HUES48 (cell line): ENCODE measurements at regions not wholly inside any gene's neighbourhood (a gene's known extent, or its start where the extent isn't known, plus 50 kb on each side); places are given as distances from the start of the nearest gene placed in this dataset.
A peak's percentile ranks its signal among the peaks of the same experiment; 100 is the strongest.

Experiments used
- H3K27ac ChIP-seq: one replicate; pipeline ENCODE4 v1.7.0; 2013; ENCODE audit warnings: low read depth, low read length, inconsistent platforms
- H3K27me3 ChIP-seq: 2 replicates; pipeline ENCODE4 v1.6.1; 2013; ENCODE audit warnings: mild to moderate bottlenecking, low read length; ENCODE audit not compliant: control insufficient read depth, insufficient read depth
- H3K36me3 ChIP-seq: 2 replicates; pipeline ENCODE4 v1.6.1; 2013; ENCODE audit warnings: low read length; ENCODE audit not compliant: control insufficient read depth, insufficient read depth
- H3K4me1 ChIP-seq: 2 replicates; pipeline ENCODE4 v1.6.1; 2013; ENCODE audit warnings: mild to moderate bottlenecking, low read length; ENCODE audit not compliant: control insufficient read depth, insufficient read depth
- H3K4me3 ChIP-seq: 2 replicates; pipeline ENCODE4 v1.5.1; 2013; ENCODE audit warnings: mild to moderate bottlenecking, low read depth, low read length
- H3K9ac ChIP-seq: 2 replicates; pipeline ENCODE4 v1.6.1; 2013; ENCODE audit warnings: mild to moderate bottlenecking, low read depth, low read length, moderate library complexity
- H3K9me3 ChIP-seq: 2 replicates; pipeline ENCODE4 v1.6.1; 2013; ENCODE audit warnings: low read length; ENCODE audit not compliant: control insufficient read depth, insufficient read depth

DNA sequence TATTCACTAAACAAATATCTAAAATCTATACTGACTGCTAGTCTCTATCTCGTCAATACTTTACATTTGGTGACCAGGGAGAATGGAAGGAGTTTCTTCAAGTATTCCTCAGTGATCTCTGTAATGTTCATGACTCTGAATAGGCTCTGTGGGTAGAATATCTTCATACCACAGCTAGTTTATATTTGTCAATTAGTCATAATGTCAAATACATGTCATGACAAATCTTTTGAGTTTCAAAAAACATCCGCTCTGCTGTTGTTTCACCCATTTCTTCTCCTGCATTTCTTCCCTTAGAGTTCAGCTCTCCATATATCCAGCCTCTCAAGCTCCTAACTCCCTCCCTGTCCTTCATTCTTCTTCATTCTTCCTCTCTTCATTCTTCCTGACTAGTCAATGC is 206.5 kb upstream of the FANCL start:
- H3K4me1 ChIP-seq: peaks cover 41% of the 10 kb centered on the region
- H3K36me3 ChIP-seq: no peaks in the 10 kb centered on the region
- no peak overlapping the region for H3K9ac ChIP-seq
- H3K4me3 ChIP-seq: no peak overlapping the region
- no peaks in the 10 kb centered on the region for H3K27me3 ChIP-seq
- H3K27ac ChIP-seq: no peak overlapping the region
- no peaks in the 10 kb centered on the region for H3K9me3 ChIP-seq

DNA sequence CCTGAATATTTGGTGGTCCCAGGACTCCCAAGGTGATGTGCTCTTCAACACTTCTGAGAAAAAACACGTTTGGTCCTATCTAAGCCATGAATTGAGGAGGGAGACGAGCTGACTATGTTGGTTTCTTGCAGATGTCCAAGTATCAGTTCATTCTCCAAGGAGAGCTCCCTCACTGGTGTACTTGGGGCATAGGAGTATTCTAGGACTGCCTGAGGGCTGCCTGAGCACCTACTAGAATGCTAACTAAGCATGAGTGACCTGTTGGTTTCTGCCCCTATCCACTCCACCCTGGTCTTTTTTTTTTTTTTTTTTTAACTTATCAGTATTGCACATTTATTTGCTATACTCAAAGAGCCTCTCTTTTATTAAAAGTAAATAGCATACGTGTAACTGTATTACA is 200.5 kb upstream of the FANCL start:
- no peak overlapping the region for H3K9ac ChIP-seq
- no peaks in the 10 kb centered on the region for H3K36me3 ChIP-seq
- H3K4me3 ChIP-seq: no peak overlapping the region
- peaks cover 10% of the 10 kb centered on the region for H3K4me1 ChIP-seq
- no peak overlapping the region for H3K27ac ChIP-seq
- H3K27me3 ChIP-seq: no peaks in the 10 kb centered on the region
- no peaks in the 10 kb centered on the region for H3K9me3 ChIP-seq

- H3K4me1 ChIP-seq: peaks cover 24% of the 10 kb centered on the region
- H3K9ac ChIP-seq: no peak overlapping the region
- H3K4me3 ChIP-seq: no peak overlapping the region
- no peaks in the 10 kb centered on the region for H3K36me3 ChIP-seq
- H3K9me3 ChIP-seq: no peaks in the 10 kb centered on the region
- no peaks in the 10 kb centered on the region for H3K27me3 ChIP-seq
- H3K27ac ChIP-seq: no peak overlapping the region
These were observed 195.7 kb upstream of the FANCL start for GRCh38 chr2:58436872-58437271.

- Histone ChIP-seq H3K9ac (no peak overlapping the region), H3K4me3 (no peak overlapping the region), H3K36me3 (no peaks in the 10 kb centered on the region), H3K27ac (peak overlapping the region; percentile 55), H3K9me3 (no peaks in the 10 kb centered on the region), H3K4me1 (peaks cover 26% of the 10 kb centered on the region), H3K27me3 (no peaks in the 10 kb centered on the region)
These were observed 194.1 kb upstream of the FANCL start for GRCh38 chr2:58435246-58435645.

DNA sequence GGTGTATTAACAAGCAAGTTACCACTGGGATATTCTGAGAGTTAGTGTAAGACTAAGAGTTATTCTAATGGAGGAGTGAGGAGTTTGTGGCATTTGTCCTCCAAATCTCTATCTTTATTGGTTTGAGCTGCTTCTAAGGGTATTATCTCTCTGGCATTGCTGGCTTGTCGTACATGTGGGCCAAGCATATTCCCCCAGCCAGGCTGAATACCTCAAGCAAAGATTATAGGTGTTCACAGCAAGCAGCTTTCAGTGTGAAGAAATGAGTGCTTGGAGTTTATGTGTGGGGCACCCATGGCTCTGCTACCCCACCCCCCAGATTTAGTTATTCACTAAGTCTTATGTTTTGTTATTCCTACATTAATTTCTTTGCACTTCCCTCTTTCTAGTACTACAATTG is 193.6 kb upstream of the FANCL start:
- H3K4me3 ChIP-seq: no peak overlapping the region
- H3K27me3 ChIP-seq: no peaks in the 10 kb centered on the region
- peaks cover 31% of the 10 kb centered on the region for H3K4me1 ChIP-seq
- H3K9ac ChIP-seq: no peak overlapping the region
- H3K36me3 ChIP-seq: no peaks in the 10 kb centered on the region
- peak overlapping the region; percentile 55 for H3K27ac ChIP-seq
- no peaks in the 10 kb centered on the region for H3K9me3 ChIP-seq

DNA sequence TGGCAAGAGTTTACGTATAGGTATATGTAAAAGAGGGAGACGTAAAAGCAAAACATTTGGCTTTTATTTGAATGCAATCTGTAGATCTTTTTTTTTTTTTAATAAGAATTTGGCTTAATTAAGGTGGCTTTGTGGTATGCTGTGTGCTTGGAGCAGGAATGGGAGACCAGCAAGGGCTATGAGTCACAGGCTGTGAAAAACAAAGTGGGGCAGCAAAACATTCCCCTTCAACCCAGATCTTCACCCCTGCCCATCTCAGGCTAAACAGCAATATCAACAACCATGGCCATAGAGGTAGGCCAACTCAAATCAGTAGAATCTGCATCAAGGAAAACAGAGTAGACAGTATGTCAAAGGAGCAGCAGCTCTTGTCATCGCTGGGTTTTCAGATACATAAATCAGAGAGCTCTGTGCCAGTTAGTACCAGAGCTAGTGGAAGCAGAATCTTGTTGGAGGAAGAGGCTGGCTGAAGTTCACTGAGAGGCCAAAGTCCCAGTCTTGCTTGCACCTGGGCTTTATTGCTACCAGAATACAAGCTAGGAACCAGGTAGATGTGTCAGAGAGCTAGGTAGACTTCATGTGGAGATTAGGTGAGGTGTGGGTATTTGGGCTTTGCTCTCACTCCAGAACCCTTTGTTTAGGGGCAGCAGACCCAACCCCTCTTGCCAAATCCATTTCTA is 191.5 kb upstream of the FANCL start:
- Histone ChIP-seq H3K27me3 (no peaks in the 10 kb centered on the region), H3K4me1 (peaks cover 40% of the 10 kb centered on the region), H3K4me3 (no peak overlapping the region), H3K36me3 (no peaks in the 10 kb centered on the region), H3K9ac (no peak overlapping the region), H3K27ac (peak overlapping the region; percentile 17), H3K9me3 (no peaks in the 10 kb centered on the region)

DNA sequence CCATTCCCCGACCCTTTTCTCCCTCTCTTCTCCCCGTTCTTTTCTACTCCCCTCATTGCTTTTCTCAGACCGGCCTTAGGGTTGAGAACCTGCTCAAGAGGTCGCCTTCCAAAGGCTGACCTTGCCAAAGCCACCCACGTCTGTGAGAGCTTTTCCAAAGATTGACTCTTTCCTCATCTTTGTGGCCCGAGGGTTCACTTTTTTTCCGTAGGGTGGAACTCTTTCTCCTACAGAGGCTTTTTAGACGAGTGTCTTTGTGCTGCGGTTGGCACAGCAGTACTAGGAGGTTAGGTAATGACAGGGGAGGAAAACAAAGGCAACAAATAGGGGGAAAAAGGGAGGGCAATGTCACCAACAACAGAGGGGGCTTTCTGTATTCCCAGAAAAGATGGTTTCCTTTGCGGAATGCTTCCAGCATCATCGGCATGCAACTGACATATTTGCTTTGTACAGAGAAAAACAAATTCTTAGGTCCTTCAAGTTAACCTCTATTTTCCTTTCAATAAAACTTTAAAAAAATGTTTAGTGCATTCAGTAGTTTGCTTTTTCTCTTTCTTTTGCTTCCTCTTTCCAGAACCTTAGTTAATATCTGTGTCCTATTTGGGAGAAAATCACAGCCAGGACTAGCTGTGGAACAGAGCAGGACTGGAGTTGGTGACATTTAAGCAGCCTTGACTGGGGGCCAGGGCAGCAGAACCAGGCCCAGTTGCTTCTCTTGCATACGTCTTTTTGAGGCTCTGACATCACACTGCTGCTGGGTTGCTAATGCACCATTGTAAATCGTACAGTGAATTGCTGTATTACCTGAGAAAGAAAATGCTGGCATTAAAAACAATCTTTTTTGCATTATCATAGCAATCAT is 188.1 kb upstream of the FANCL start:
- Histone ChIP-seq H3K27me3 (no peaks in the 10 kb centered on the region), H3K9ac (peak overlapping the region; percentile 84), H3K9me3 (no peaks in the 10 kb centered on the region), H3K36me3 (peaks cover 7% of the 10 kb centered on the region; the same call in 1 of the 2 replicates), H3K27ac (peak overlapping the region; percentile 97), H3K4me3 (peak overlapping the region; percentile 80), H3K4me1 (peaks cover 33% of the 10 kb centered on the region)

- Histone ChIP-seq H3K9me3 (no peaks in the 10 kb centered on the region), H3K27ac (peak overlapping the region; percentile 97), H3K9ac (peak overlapping the region; percentile 88), H3K27me3 (no peaks in the 10 kb centered on the region), H3K4me3 (peak overlapping the region; percentile 93), H3K36me3 (peaks cover 7% of the 10 kb centered on the region; the same call in 1 of the 2 replicates), H3K4me1 (peaks cover 33% of the 10 kb centered on the region)
These were observed 187.2 kb upstream of the FANCL start for GRCh38 chr2:58428096-58429013.

- no peaks in the 10 kb centered on the region for H3K27me3 ChIP-seq
- H3K27ac ChIP-seq: peak overlapping the region; percentile 97
- no peaks in the 10 kb centered on the region for H3K9me3 ChIP-seq
- peaks cover 30% of the 10 kb centered on the region for H3K4me1 ChIP-seq
- peaks cover 7% of the 10 kb centered on the region; the same call in 1 of the 2 replicates for H3K36me3 ChIP-seq
- peak overlapping the region; percentile 93 for H3K4me3 ChIP-seq
- peak overlapping the region; percentile 88 for H3K9ac ChIP-seq
These were observed 186.5 kb upstream of the FANCL start for GRCh38 chr2:58427572-58428095.

GRCh38 chr2:58425368-58425767 is 184.2 kb upstream of the FANCL start:
- Histone ChIP-seq H3K27ac (no peak overlapping the region), H3K4me1 (peaks cover 20% of the 10 kb centered on the region), H3K27me3 (no peaks in the 10 kb centered on the region), H3K36me3 (peaks cover 7% of the 10 kb centered on the region; the same call in 1 of the 2 replicates), H3K4me3 (no peak overlapping the region), H3K9me3 (no peaks in the 10 kb centered on the region), H3K9ac (no peak overlapping the region)
